HG03025 (cell line): ENCODE measurements at regions not wholly inside any gene's neighbourhood (a gene's known extent, or its start where the extent isn't known, plus 50 kb on each side); places are given as distances from the start of the nearest gene placed in this dataset.

Source experiments
- ATAC-seq: cut with Tn5 transposase; IDR thresholded peaks from one replicate; pipeline ENCODE4 v1.9.1; 2021; ENCODE audit warnings: mild to moderate bottlenecking, moderate library complexity; ENCODE audit not compliant: unreplicated experiment, low FRiP score

DNA sequence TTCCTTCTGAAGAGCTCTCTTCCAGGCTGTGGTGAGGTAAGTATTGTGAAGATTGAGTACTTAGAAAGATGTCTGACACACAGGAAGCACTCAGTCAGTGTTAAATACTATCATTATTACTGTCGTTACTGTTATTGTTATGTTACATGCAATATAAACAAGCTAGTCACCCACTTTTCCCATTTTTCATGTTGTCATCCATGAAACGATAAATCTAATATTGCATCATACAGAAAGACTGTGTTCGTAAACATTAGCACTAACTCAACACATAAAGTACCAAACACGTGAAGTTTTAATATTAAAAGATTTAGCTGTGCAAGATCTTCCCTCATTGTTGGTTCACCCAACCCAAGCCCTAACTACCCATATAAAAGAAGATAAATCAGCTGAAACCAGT lies 109.2 kb upstream of the NRSN1 start:
- no peak for ATAC-seq

DNA sequence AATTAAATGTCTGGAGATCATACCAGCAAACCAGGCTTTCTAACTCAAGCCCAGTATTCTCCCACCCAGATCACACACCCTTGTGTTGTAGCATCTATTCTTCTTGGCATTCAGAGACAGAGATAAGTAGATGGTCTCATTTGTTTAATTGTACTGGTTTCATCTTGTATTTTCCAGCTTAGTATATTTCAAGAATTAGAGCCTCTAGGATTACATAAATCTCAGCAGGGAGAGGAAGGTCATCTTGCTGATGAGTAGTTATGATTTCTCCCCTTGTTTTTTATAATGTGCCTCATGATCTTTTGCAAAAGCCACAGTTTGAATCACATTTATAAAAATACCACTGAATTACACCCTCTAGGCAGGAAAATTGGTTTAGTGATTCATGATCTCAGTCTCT lies 106.6 kb upstream of the NRSN1 start:
- no peak for ATAC-seq

GRCh38 chr6:24019830-24020229 lies 106.2 kb upstream of the NRSN1 start:
- no peak for ATAC-seq

DNA sequence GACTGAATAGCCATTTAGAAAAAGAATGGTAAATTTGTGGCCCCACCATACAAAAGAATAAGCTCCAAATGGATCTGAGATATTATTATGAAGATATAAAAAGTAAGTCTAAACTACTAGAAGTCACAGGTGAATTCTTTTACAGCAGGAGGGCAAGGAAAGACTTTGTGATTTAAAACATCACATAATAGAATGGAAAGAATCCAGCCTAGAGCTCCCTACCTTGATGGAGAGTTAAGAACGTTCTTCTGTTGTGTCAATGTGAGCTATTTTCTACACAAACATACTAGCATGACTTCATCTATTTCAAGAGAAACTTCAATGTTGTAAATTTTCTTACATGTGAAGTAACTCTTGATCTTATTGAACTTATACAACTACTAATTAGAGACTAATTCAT lies 100.0 kb upstream of the NRSN1 start:
- ATAC-seq = no peak

- ATAC-seq = no peak
Observed at GRCh38 chr6:24031496-24031895, 94.5 kb upstream of the NRSN1 start.

DNA sequence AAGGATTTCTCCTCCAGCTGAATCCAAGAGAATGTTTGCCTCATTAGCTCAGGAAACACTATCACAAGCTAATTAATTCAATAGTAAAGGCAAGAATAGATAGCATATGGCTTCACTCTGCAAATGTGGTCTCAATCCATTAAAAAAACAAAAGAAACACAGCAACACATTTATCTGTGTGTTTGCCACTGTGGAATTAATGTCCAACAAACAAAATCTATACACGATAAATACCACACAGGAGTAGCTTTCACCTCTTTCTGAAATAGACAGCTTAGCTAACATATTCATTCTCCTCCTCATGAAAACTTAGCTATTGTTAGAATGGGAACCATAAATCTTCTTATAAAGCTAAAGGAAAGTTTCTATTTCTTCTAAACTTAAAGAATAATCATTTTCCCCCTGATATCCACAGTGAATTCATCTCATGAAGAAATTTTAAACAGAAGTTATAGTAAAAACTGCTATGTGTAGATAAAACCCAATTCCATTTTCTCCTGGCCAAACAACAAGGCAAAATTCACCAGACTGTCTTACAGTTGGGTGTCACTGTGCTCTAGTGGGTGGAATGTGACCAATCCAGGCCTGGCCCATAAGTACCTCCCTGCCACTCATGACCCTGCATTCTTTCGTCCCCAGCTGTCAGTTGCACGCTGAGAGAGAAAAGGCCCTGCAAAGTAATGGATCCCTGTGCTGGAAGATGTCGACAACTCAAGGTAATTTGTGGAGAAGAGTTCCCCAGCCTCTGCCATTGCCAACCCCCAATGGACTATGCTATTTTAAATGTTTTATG lies 92.9 kb upstream of the NRSN1 start:
- ATAC-seq = no peak

DNA sequence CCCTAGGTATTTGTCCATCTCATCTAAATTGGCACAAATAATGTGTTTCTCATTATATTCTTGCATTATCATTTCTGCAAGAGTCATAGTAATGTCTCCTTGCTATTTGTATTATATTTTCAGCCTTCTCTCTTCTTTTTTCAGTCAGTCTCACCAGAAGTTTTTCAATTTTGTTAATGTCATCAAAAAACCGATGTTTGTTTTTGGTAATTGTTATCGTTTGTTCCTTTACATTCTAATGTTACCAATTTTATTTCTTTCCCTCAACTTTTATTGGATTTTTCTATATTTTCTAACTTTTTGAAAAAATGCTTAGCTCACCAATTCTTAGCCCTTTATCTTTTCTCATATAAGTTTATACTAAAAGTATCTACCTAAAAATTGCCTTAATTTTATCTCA lies 82.2 kb upstream of the NRSN1 start:
- no peak for ATAC-seq

DNA sequence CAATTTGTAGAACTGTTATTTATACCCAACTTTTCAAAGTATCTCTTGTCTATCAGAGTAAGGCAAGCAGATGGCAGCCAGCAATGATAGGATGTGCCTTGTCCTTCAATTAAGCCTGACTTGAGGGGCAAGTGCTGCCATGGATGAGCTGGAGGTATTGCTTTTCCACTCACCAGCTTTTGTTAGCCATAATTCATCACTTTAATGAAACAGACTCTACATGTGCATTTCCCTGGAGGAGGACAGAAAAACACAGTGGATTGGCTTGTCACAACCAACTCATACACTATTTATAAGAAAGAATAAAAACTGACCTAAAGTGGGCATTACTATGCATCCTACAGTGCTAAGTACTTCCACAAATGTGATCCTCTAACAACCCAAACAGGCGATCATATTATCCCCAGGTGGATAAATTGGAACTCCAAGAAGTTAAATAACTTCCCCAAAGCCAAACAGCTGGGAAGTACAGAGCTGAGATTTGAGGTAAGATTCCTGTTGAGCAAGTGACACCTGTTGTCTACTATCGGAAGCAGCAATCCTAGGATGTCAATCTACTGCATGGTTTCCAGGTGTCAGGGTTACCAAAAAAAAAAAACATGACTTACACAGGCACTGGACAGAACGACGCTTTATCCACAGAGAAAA lies 73.9 kb upstream of the NRSN1 start:
- ATAC-seq = no peak

- ATAC-seq = no peak
Observed at GRCh38 chr6:24052590-24052961, 73.4 kb upstream of the NRSN1 start.

DNA sequence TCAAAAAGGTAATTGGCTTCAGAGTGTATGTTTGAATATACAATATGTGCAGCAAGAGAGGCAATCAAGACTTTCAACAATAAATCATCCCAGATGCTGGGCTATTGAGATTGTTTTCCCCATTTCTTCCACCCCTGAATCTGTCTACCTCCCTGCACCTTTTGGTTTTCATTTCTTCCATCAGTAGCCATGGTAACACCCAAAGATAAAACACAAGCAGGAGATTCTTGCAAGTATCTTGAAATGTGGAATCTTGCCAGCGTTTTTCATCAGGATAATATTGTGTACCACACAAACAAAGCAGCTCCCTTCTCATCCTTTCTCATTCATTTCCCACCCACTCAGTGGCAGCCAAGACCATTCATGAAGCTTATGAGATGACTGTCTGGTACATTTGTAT lies 73.0 kb upstream of the NRSN1 start:
- no peak for ATAC-seq

DNA sequence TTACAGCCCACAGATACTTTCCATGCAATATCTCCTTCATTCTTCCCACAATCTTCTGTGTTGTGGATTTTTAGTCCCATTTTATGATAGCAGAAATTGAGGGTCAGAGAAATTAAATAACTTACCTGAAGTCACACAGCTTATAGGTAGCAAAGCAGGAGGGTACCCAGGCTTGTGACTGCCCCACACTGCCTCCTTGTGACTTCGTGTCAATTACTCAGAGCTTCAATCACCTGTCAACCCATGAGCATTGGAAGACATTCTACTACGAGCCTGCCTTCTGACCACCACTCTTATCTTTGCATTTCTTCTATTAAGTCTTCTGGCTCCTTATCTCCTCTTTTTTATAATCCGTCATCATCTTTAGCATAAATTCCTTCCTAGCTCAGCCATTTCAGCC lies 71.6 kb upstream of the NRSN1 start:
- ATAC-seq = no peak

DNA sequence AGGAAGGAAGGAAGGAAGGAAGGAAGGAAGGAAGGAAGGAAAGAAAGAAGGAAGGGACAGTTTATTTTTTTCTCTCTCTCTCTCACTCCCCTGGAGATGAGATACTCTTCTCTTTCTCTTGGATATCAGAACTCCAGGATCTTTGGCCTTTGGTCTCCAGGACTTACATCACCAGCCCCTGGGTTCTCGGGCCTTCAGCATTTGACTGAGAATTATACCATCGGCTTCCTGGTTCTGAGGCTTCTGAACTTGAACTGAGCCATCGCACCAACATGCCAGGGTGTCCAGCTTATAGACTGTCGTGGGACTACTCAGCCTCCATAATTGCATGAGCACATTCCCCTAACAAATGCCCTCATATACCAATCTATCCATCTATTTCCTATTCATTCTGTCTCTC lies 69.4 kb upstream of the NRSN1 start:
- no peak for ATAC-seq

GRCh38 chr6:24057030-24057429 lies 69.0 kb upstream of the NRSN1 start:
- no peak for ATAC-seq

DNA sequence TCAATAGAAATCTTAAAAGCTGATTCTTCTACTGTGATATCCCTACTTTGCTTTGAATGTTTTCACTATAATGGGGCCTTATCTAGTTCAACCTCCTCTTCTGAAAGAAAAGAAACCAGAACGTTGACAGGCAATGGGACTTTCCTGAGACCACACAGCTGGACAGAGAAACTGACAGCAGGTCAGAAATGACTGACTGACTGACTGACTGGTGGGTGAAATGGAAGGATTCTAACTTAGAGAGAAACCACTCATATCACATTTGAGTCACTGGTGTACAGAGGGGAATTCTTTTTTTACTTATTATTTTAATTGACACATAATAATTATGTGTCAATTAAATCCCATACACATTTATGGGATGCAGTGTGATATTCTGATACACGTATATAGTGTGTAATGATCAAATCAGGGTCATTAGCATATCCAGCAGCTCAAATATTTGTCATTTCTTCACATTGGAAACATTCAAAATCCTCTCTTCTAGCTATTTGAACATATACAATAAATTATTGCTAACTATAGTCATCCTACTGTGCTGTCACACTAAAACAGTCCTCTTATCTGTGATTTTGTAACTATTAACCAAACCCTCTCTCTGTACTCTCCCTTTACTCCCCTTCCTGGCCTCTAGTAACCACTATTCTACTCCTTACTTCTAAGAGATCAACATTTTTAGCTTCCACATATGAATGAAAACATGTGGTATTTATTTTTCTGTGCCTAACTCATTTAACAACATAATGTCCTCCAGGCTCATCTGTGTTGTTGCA lies 64.8 kb upstream of the NRSN1 start:
- peak; percentile 94 for ATAC-seq

GRCh38 chr6:24064106-24064505 lies 61.9 kb upstream of the NRSN1 start:
- no peak for ATAC-seq

DNA sequence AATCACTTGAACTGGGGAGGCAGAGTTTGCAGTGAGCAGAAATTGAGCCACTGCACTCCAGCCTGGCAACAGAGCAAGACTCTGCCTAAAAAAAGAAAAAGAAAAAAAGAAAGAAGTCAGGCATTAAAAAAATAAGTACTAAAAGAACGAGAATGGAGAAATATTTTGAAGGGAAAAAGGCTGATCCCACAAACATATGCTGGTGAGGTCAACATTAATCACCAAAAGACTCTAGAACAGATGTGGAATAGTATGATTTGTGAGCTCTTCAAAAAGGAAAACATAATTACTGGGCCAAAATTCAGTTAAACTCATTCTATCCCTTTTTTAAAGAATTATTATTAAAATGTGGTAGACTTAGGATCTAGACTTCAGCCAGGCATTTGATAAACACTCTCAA lies 61.2 kb upstream of the NRSN1 start:
- ATAC-seq = no peak

DNA sequence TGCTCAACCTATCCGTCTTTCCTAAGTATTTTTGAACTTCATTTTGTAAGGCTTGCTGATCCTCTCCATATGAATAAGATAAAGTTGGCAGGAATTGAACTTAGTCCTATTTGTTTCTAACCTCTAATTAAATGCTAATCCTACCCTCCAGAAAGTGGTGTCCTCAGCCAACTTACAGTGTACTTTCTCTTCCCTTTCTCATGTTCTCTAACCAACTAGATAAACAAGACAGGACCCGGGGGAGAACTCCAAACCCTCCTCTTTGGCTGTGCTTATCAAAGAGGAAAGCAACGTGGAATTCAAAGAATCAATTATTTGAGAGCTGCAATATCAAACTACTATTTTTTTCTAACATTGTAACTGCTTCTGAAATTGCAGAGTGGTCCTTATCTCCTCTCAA lies 56.5 kb upstream of the NRSN1 start:
- no peak for ATAC-seq

DNA sequence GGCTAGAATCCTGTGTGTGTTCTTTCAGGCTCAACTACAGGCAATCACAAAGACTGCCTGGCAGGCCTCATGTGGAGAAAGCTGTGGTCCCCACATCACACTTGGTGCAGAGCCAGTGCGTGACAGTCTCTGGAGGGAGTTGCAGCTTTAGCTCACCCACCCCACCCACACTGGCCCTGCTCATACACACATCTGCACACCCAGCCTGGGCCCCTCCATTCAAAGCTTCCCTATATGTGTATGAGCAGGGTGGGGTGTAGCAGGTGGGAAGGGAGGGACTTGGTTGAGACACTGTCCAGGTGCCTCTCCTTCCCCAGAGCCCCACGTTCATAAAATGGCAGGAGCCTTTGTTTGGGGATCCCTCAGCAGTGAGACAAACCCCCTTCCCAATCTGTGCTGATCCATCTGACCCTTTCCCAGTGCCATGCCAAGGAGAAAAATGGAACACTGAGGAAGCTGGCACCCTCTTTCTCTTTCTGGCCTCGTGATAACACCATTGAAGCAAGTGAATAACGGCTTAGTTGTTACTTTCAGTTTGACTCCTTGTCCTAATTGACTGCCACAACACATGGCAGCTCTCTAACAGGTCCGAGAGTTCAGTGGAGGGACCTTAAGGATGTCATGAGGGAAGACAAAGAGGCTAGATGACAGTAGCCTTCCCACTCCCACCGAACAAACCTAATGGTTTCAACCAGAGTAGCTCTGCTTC lies 53.8 kb upstream of the NRSN1 start:
- ATAC-seq = peak; percentile 65

GRCh38 chr6:24076011-24076410 lies 50.0 kb upstream of the NRSN1 start:
- ATAC-seq = no peak
